Stimulated activated CD4-positive, alpha-beta T cell treated with anti-CD3 and anti-CD28 coated beads, TNF-alpha, amount 100 ng/mL, for 1 hour (primary cell): ENCODE measurements at regions not wholly inside any gene's neighbourhood (a gene's known extent, or its start where the extent isn't known, plus 50 kb on each side); places are given as distances from the start of the nearest gene placed in this dataset.
A peak's percentile ranks its signal among the peaks of the same experiment; 100 is the strongest.
"Not testable (repeated sequence)": the region's sequence is repeated elsewhere in the genome, so short reads cannot be mapped to it uniquely, and the experiment has no call there.

Source experiments
- DNase-seq, 3 donors: peaks; one replicate each; pipeline ENCODE4 v3.0.0-alpha.2; 2020; ENCODE audit warnings: low read depth in 3 of 3, low spot score in 1 of 3

GRCh38 chr13:71304861-71305260 lies 562.1 kb downstream of the DACH1 start:
- no peak for DNase-seq

GRCh38 chr13:71303144-71303543 lies 563.9 kb downstream of the DACH1 start:
- DNase-seq: no peak

- no peak for DNase-seq
Measured at GRCh38 chr13:71300602-71301001, 566.4 kb downstream of the DACH1 start.

GRCh38 chr13:71291842-71292146 lies 575.2 kb downstream of the DACH1 start:
- DNase-seq: no peak

GRCh38 chr13:71290963-71291841 lies 575.8 kb downstream of the DACH1 start:
- peak in 1 of 3 donors; percentile 15 for DNase-seq

- not testable (repeated sequence) for DNase-seq
Measured at GRCh38 chr13:71289980-71290379, 577.0 kb downstream of the DACH1 start.

GRCh38 chr13:71285700-71286099 lies 581.3 kb downstream of the DACH1 start:
- DNase-seq: no peak

GRCh38 chr13:71278512-71278911 lies 588.5 kb downstream of the DACH1 start:
- DNase-seq: no peak

- DNase-seq: no peak
Measured at GRCh38 chr13:71274923-71275608, 591.9 kb downstream of the DACH1 start.

GRCh38 chr13:71261256-71261655 lies 605.7 kb downstream of the DACH1 start:
- no peak for DNase-seq

- no peak for DNase-seq
Measured at GRCh38 chr13:71260246-71260645, 606.8 kb downstream of the DACH1 start.

GRCh38 chr13:71255633-71256032 lies 611.4 kb downstream of the DACH1 start:
- no peak for DNase-seq

- no peak for DNase-seq
Measured at GRCh38 chr13:71254384-71254783, 612.6 kb downstream of the DACH1 start.

GRCh38 chr13:71252184-71252704 lies 614.8 kb downstream of the DACH1 start:
- DNase-seq: no peak

- DNase-seq: no peak
Measured at GRCh38 chr13:71251292-71251951, 615.6 kb downstream of the DACH1 start.

- DNase-seq: no peak
Measured at GRCh38 chr13:71249011-71249410, 618.0 kb downstream of the DACH1 start.

GRCh38 chr13:71244161-71244560 lies 622.8 kb downstream of the DACH1 start:
- DNase-seq: no peak

- no peak for DNase-seq
Measured at GRCh38 chr13:71242201-71242600, 624.8 kb downstream of the DACH1 start.

GRCh38 chr13:71240911-71241310 lies 626.1 kb downstream of the DACH1 start:
- no peak for DNase-seq

GRCh38 chr13:71237332-71237731 lies 629.7 kb downstream of the DACH1 start:
- no peak for DNase-seq

GRCh38 chr13:71219698-71220415 lies 647.1 kb downstream of the DACH1 start:
- no peak for DNase-seq
